H1 (cell line): ENCODE measurements at regions not wholly inside any gene's neighbourhood (a gene's known extent, or its start where the extent isn't known, plus 50 kb on each side); places are given as distances from the start of the nearest gene placed in this dataset.

ENCODE experiments used
- CHD7 ChIP-seq: fragments of 300-600 bp; sonication (generic); IDR thresholded peaks from 2 replicates; pipeline ENCODE4 v1.7.1; 2012; ENCODE audit warnings: low read length, moderate library complexity, mild to moderate bottlenecking, inconsistent platforms; ENCODE audit not compliant: insufficient replicate concordance
- HDAC2 ChIP-seq, 2 experiments: fragments of 300-600 bp in 1 of 2; sonication (generic) in 1 of 2; IDR thresholded peaks; 2 replicates each; pipeline ENCODE4 v1.6.1; 2011 to 2012; ENCODE audit warnings: low read depth in 2 of 2, low read length in 2 of 2, mild to moderate bottlenecking in 2 of 2, moderate library complexity in 2 of 2, borderline replicate concordance in 1 of 2, inconsistent platforms in 1 of 2
- JUN ChIP-seq: IDR thresholded peaks from 2 replicates; pipeline ENCODE4 v1.6.1; 2011; ENCODE audit warnings: low read depth, mild to moderate bottlenecking, improper control_type of control experiment, low read length
- JUND ChIP-seq: IDR thresholded peaks from 2 replicates; pipeline ENCODE4 v1.6.1; 2011; ENCODE audit warnings: mild to moderate bottlenecking, improper control_type of control experiment, low read length
- SAP30 ChIP-seq: fragments of 300-600 bp; sonication (generic); IDR thresholded peaks from 2 replicates; pipeline ENCODE4 v1.7.1; 2012; ENCODE audit warnings: low read length, moderate library complexity, mild to moderate bottlenecking, inconsistent platforms; ENCODE audit not compliant: insufficient read depth, insufficient replicate concordance
- SIRT6 ChIP-seq: IDR thresholded peaks from one replicate; pipeline ENCODE4 v1.7.1; 2012; ENCODE audit warnings: low read length, inconsistent platforms
- TCF12 ChIP-seq: IDR thresholded peaks from 2 replicates; pipeline ENCODE4 v1.6.1; 2011; ENCODE audit warnings: low read depth, mild to moderate bottlenecking, low read length
- USF2 ChIP-seq: IDR thresholded peaks from 2 replicates; pipeline ENCODE4 v1.6.1; 2011; ENCODE audit warnings: low read length, improper control_type of control experiment

- TF ChIP-seq USF2 = no peak
- no peak for TF ChIP-seq SIRT6
- no peak for TF ChIP-seq SAP30
- TF ChIP-seq JUN = no peak
- TF ChIP-seq HDAC2 (IDR thresholded peaks at IDR 0.05; ENCODE audit: borderline replicate concordance in 1 of 2, low read depth in 2 of 2, low read length in 2 of 2) = 0 out of 4 replicates have a peak, but pooled peaks of 1 of the 2 experiments have one; percentile 85
- no peak for TF ChIP-seq TCF12
- peak; percentile 48 for TF ChIP-seq CHD7
- no peak for TF ChIP-seq JUND
Measured at GRCh38 chr2:120786038-120786960, 50.6 kb downstream of the GLI2 start (continued).
